CD4-positive, alpha-beta memory T cell (primary cell): ENCODE measurements at regions not wholly inside any gene's neighbourhood (a gene's known extent, or its start where the extent isn't known, plus 50 kb on each side); places are given as distances from the start of the nearest gene placed in this dataset.

ENCODE experiments used
- CTCF ChIA-PET: fragments of 350-600 bp; sonication (Branson Sonifier 250); formaldehyde crosslinking; loops from one replicate; lab custom pipeline; 2021; ENCODE audit warnings: inconsistent platforms; ENCODE audit not compliant: partially characterized antibody; lab: Charles Lee
- POLR2A ChIA-PET: fragments of 350-600 bp; sonication (Branson Sonifier 250); formaldehyde crosslinking; loops from one replicate; lab custom pipeline; 2021; ENCODE audit not compliant: partially characterized antibody; lab: Charles Lee
- DNase-seq, 5 donors: peaks; one replicate each; pipeline versions ENCODE4 v3.0.0 to v3.0.0-alpha.2; 2020 to 2022; ENCODE audit warnings: mixed read lengths in 1 of 5
- H3K27ac ChIP-seq: one replicate; pipeline ENCODE4 v1.7.0; 2013; ENCODE audit warnings: low read depth, low read length
- H3K27me3 ChIP-seq: 2 replicates; pipeline ENCODE4 v1.7.0; 2013; ENCODE audit warnings: mild to moderate bottlenecking, low read length, moderate library complexity; ENCODE audit not compliant: insufficient read depth
- H3K36me3 ChIP-seq: 2 replicates; pipeline ENCODE4 v1.7.0; 2013; ENCODE audit warnings: mild to moderate bottlenecking, low read length, moderate library complexity; ENCODE audit not compliant: insufficient read depth
- H3K4me1 ChIP-seq: 2 replicates; pipeline ENCODE4 v1.7.0; 2013; ENCODE audit warnings: mild to moderate bottlenecking, low read length, moderate library complexity; ENCODE audit not compliant: insufficient read depth
- H3K4me3 ChIP-seq, 2 donors: one replicate each; pipeline ENCODE4 v1.7.0; 2013; ENCODE audit warnings: low read length in 2 of 2, mild to moderate bottlenecking in 1 of 2
- H3K9me3 ChIP-seq, 2 donors: one replicate each; pipeline ENCODE4 v1.7.0; 2013; ENCODE audit warnings: low read length in 2 of 2, control low read depth in 1 of 2; ENCODE audit not compliant: control insufficient read depth in 1 of 2
- H3K27ac Mint-ChIP-seq, 7 donors: one replicate each; pipeline ENCODE4 v1.8.0; 2020 to 2021; ENCODE audit warnings: mixed read lengths in 7 of 7, mild to moderate bottlenecking in 6 of 7, inconsistent platforms in 3 of 7, moderate library complexity in 3 of 7
- H3K27me3 Mint-ChIP-seq, 2 donors: one replicate each; pipeline ENCODE4 v1.8.0; 2020 to 2021; ENCODE audit warnings: mixed read lengths in 2 of 2
- H3K36me3 Mint-ChIP-seq, 2 donors: one replicate each; pipeline ENCODE4 v1.8.0; 2020 to 2021; ENCODE audit warnings: mixed read lengths in 2 of 2, inconsistent platforms in 1 of 2, mild to moderate bottlenecking in 1 of 2
- H3K4me1 Mint-ChIP-seq, 4 donors: one replicate each; pipeline ENCODE4 v1.8.0; 2020 to 2021; ENCODE audit warnings: mixed read lengths in 4 of 4, mild to moderate bottlenecking in 1 of 4
- H3K4me3 Mint-ChIP-seq, 8 donors: one replicate each; pipeline ENCODE4 v1.8.0; 2020 to 2021; ENCODE audit warnings: mixed read lengths in 8 of 8, mild to moderate bottlenecking in 7 of 8, moderate library complexity in 6 of 8, inconsistent platforms in 3 of 8
- H3K9me3 Mint-ChIP-seq, 8 donors: one replicate each; pipeline ENCODE4 v1.8.0; 2020 to 2021; ENCODE audit warnings: mixed read lengths in 8 of 8, mild to moderate bottlenecking in 5 of 8, inconsistent platforms in 3 of 8, moderate library complexity in 1 of 8
- intact Hi-C: fragments of 100-400 bp; cut with micrococcal nuclease; formaldehyde crosslinking; loops from one replicate; pipeline ENCODE4 v1.15.1; 2023

- Mint-ChIP-seq H3K9me3 (no peaks in the 10 kb centered on the region), H3K27me3 (peaks cover 2 to 5% of the 10 kb centered on the region in 2 donors), H3K4me3 (no peak overlapping the region), H3K36me3 (no peaks in the 10 kb centered on the region), H3K4me1 (peaks cover 0 to 3% (median 0%) of the 10 kb centered on the region in 4 donors), H3K27ac (peak overlapping the region in 1 of 7 donors; percentile 25)
- H3K9me3 ChIP-seq = no peaks in the 10 kb centered on the region
- no peak overlapping the region for H3K4me3 ChIP-seq
- intact Hi-C loops = loop anchor here (2.0 kb wide), 1 partner anchor 559 kb away; the partner anchor contains the start of gene EFNB1
- CTCF ChIA-PET = interaction anchor here (1.4 to 1.7 kb wide), 3 partner anchors 560 to 1191 kb away, joined by 5 to 8 read pairs (median 6); no protein-coding TSS in a partner anchor
- no peaks in the 10 kb centered on the region for H3K27me3 ChIP-seq
- DNase-seq = peak; percentile 6 to 27 (median 15)
- no peaks in the 10 kb centered on the region for H3K36me3 ChIP-seq
- POLR2A ChIA-PET = no interaction called here
- no peaks in the 10 kb centered on the region for H3K4me1 ChIP-seq
- no peak overlapping the region for H3K27ac ChIP-seq
Measured at GRCh38 chrX:69387567-69388487, 116.3 kb upstream of the NALF2 start.

- no peak overlapping the region for H3K4me3 ChIP-seq
- DNase-seq = no peak
- H3K4me3 Mint-ChIP-seq = no peak overlapping the region
- no peak overlapping the region for H3K27ac Mint-ChIP-seq
- peaks cover 2 to 5% of the 10 kb centered on the region in 2 donors for H3K27me3 Mint-ChIP-seq
- H3K4me1 ChIP-seq = no peaks in the 10 kb centered on the region
- no peaks in the 10 kb centered on the region for H3K36me3 ChIP-seq
- ChIA-PET CTCF (interaction anchor here (1.4 to 1.7 kb wide), 3 partner anchors 559 to 1190 kb away, joined by 5 to 8 read pairs (median 6); no protein-coding TSS in a partner anchor), POLR2A (no interaction called here)
- peaks cover 0 to 3% (median 0%) of the 10 kb centered on the region in 4 donors for H3K4me1 Mint-ChIP-seq
- H3K36me3 Mint-ChIP-seq = no peaks in the 10 kb centered on the region
- no peak overlapping the region for H3K27ac ChIP-seq
- intact Hi-C loops = loop anchor here (2.0 kb wide), 1 partner anchor 558 kb away; the partner anchor contains the start of gene EFNB1
- no peaks in the 10 kb centered on the region for H3K9me3 ChIP-seq
- no peaks in the 10 kb centered on the region for H3K9me3 Mint-ChIP-seq
- H3K27me3 ChIP-seq = no peaks in the 10 kb centered on the region
Measured at GRCh38 chrX:69386681-69387080, 117.4 kb upstream of the NALF2 start.

GRCh38 chrX:69379412-69379811 is 124.7 kb upstream of the NALF2 start:
- no peaks in the 10 kb centered on the region for H3K36me3 ChIP-seq
- H3K36me3 Mint-ChIP-seq = no peaks in the 10 kb centered on the region
- H3K4me1 Mint-ChIP-seq = no peaks in the 10 kb centered on the region
- no peaks in the 10 kb centered on the region for H3K4me1 ChIP-seq
- ChIA-PET CTCF (no interaction called here), POLR2A (no interaction called here)
- intact Hi-C loops = no loop called here
- no peak for DNase-seq
- H3K27me3 Mint-ChIP-seq = peaks cover 0 to 2% of the 10 kb centered on the region in 2 donors
- H3K27ac ChIP-seq = no peak overlapping the region
- no peaks in the 10 kb centered on the region for H3K9me3 ChIP-seq
- no peaks in the 10 kb centered on the region for H3K27me3 ChIP-seq
- no peak overlapping the region for H3K4me3 ChIP-seq
- no peak overlapping the region for H3K27ac Mint-ChIP-seq
- H3K9me3 Mint-ChIP-seq = peaks cover 0 to 24% (median 11%) of the 10 kb centered on the region in 8 donors
- H3K4me3 Mint-ChIP-seq = no peak overlapping the region

- no peak overlapping the region for H3K4me3 ChIP-seq
- intact Hi-C loops = no loop called here
- CTCF ChIA-PET = interaction anchor here (1.9 kb wide), 1 partner anchor 10 kb away, joined by 5 read pairs; no protein-coding TSS in a partner anchor
- Mint-ChIP-seq H3K4me3 (no peak overlapping the region), H3K9me3 (peaks cover 0 to 24% (median 11%) of the 10 kb centered on the region in 8 donors), H3K36me3 (no peaks in the 10 kb centered on the region), H3K4me1 (no peaks in the 10 kb centered on the region), H3K27ac (no peak overlapping the region), H3K27me3 (peaks cover 0 to 2% of the 10 kb centered on the region in 2 donors)
- POLR2A ChIA-PET = no interaction called here
- no peaks in the 10 kb centered on the region for H3K36me3 ChIP-seq
- no peaks in the 10 kb centered on the region for H3K27me3 ChIP-seq
- no peaks in the 10 kb centered on the region for H3K4me1 ChIP-seq
- H3K27ac ChIP-seq = no peak overlapping the region
- H3K9me3 ChIP-seq = no peaks in the 10 kb centered on the region
- DNase-seq = no peak
Measured at GRCh38 chrX:69374569-69374968, 129.6 kb upstream of the NALF2 start.

- no peak overlapping the region for H3K27ac Mint-ChIP-seq
Measured at GRCh38 chrX:69372435-69372834, 131.7 kb upstream of the NALF2 start.

GRCh38 chrX:69371159-69371558 is 133.0 kb upstream of the NALF2 start:
- Mint-ChIP-seq H3K4me3 (no peak overlapping the region), H3K4me1 (no peaks in the 10 kb centered on the region)
- H3K9me3 ChIP-seq = no peaks in the 10 kb centered on the region

More at GRCh38 chrX:69372435-69372834, 131.7 kb upstream of the NALF2 start:
- peaks cover 0 to 2% of the 10 kb centered on the region in 2 donors for H3K27me3 Mint-ChIP-seq
- Histone ChIP-seq H3K36me3 (no peaks in the 10 kb centered on the region), H3K4me3 (no peak overlapping the region), H3K9me3 (no peaks in the 10 kb centered on the region), H3K27ac (no peak overlapping the region), H3K27me3 (no peaks in the 10 kb centered on the region), H3K4me1 (no peaks in the 10 kb centered on the region)
- no peaks in the 10 kb centered on the region for H3K36me3 Mint-ChIP-seq
- no peak for DNase-seq
- POLR2A ChIA-PET = no interaction called here
- no peaks in the 10 kb centered on the region for H3K4me1 Mint-ChIP-seq
- CTCF ChIA-PET = no interaction called here
- peak overlapping the region in 1 of 8 donors; percentile 5 for H3K4me3 Mint-ChIP-seq
- intact Hi-C loops = no loop called here
- H3K9me3 Mint-ChIP-seq = peaks cover 0 to 19% (median 11%) of the 10 kb centered on the region in 8 donors

GRCh38 chrX:69369999-69370398 is 134.1 kb upstream of the NALF2 start:
- DNase-seq = no peak
- no peak overlapping the region for H3K4me3 Mint-ChIP-seq
- no peak overlapping the region for H3K27ac Mint-ChIP-seq
- peaks cover 0 to under 1% (median 0%) of the 10 kb centered on the region in 8 donors for H3K9me3 Mint-ChIP-seq
- H3K27me3 Mint-ChIP-seq = peaks cover 0 to 2% of the 10 kb centered on the region in 2 donors
- H3K4me1 Mint-ChIP-seq = no peaks in the 10 kb centered on the region
- Histone ChIP-seq H3K27ac (no peak overlapping the region), H3K9me3 (no peaks in the 10 kb centered on the region), H3K4me3 (no peak overlapping the region), H3K27me3 (no peaks in the 10 kb centered on the region), H3K4me1 (no peaks in the 10 kb centered on the region), H3K36me3 (no peaks in the 10 kb centered on the region)
- CTCF ChIA-PET = no interaction called here
- POLR2A ChIA-PET = no interaction called here
- intact Hi-C loops = no loop called here
- no peaks in the 10 kb centered on the region for H3K36me3 Mint-ChIP-seq

More at GRCh38 chrX:69371159-69371558, 133.0 kb upstream of the NALF2 start:
- no peak overlapping the region for H3K27ac ChIP-seq
- no peaks in the 10 kb centered on the region for H3K36me3 Mint-ChIP-seq
- H3K36me3 ChIP-seq = no peaks in the 10 kb centered on the region
- no peaks in the 10 kb centered on the region for H3K27me3 ChIP-seq
- POLR2A ChIA-PET = no interaction called here
- CTCF ChIA-PET = no interaction called here
- H3K27ac Mint-ChIP-seq = no peak overlapping the region
- intact Hi-C loops = no loop called here
- peaks cover 0 to 12% (median 6%) of the 10 kb centered on the region in 8 donors for H3K9me3 Mint-ChIP-seq
- DNase-seq = no peak
- H3K4me3 ChIP-seq = no peak overlapping the region
- H3K4me1 ChIP-seq = no peaks in the 10 kb centered on the region
- H3K27me3 Mint-ChIP-seq = peaks cover 0 to 2% of the 10 kb centered on the region in 2 donors
